22Rv1 (cell line): ENCODE measurements at regions not wholly inside any gene's neighbourhood (a gene's known extent, or its start where the extent isn't known, plus 50 kb on each side); places are given as distances from the start of the nearest gene placed in this dataset.

Experiments used
- H3K27ac ChIP-seq: fragments of 450-650 bp; 2 replicates; pipeline ENCODE4 v1.5.1; 2017
- CTCF ChIP-seq: fragments of 450-650 bp; IDR thresholded peaks from 2 replicates; pipeline ENCODE4 v1.5.1; 2017; ENCODE audit warnings: mild to moderate bottlenecking
- ZFX ChIP-seq: fragments of 450-650 bp; IDR thresholded peaks from 2 replicates; pipeline ENCODE4 v1.6.1; 2017; ENCODE audit warnings: antibody characterized with exemption, borderline replicate concordance

- no peak for TF ChIP-seq ZFX
- no peak for TF ChIP-seq CTCF
Observed at GRCh38 chr7:46744957-46745706, 824.1 kb upstream of the IGFBP3 start.

DNA sequence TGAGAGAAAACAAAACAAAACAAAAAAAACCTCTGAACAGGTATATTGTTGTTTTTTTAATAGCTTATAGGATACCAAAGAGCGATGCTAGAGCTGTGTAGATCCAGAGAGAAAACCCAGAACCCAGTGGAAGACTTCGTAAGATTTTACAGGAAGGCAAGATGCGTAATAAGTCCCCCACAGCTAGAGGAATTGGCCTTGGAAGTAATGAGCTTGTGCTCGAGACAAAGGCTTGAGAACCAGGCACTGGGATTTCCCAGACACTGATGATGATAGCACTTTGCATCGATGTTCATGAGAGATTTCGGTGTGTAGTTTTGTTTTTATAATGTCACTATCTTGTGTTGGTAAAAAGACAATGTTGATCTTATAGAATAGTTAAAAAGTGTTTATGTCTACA is 821.5 kb upstream of the IGFBP3 start:
- H3K27ac ChIP-seq = no peak overlapping the region
- no peak for TF ChIP-seq ZFX
- no peak for TF ChIP-seq CTCF

More at GRCh38 chr7:46744957-46745706, 824.1 kb upstream of the IGFBP3 start:
- no peak overlapping the region for H3K27ac ChIP-seq

GRCh38 chr7:46741938-46742540 is 821.0 kb upstream of the IGFBP3 start:
- TF ChIP-seq CTCF (no peak), ZFX (no peak)
- no peak overlapping the region for H3K27ac ChIP-seq

DNA sequence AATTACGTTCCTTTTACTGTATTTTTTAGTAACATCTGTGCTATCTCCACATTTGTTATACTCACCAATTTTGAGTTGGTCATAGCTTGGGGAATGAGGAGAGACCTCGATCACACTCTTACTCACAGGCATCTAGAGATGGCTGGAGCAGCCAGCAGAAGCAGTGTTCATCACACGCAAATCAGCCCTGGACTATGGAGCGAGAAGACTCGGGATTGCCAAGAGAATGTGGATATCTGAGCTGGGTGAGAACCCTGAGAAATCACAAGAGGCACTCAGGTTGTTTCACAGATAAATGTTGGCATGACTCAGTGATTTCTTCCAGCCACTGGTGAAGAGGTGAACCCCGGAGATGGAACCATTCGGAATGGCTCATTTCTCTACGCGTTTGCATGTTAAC is 820.1 kb upstream of the IGFBP3 start:
- H3K27ac ChIP-seq = no peak overlapping the region

DNA sequence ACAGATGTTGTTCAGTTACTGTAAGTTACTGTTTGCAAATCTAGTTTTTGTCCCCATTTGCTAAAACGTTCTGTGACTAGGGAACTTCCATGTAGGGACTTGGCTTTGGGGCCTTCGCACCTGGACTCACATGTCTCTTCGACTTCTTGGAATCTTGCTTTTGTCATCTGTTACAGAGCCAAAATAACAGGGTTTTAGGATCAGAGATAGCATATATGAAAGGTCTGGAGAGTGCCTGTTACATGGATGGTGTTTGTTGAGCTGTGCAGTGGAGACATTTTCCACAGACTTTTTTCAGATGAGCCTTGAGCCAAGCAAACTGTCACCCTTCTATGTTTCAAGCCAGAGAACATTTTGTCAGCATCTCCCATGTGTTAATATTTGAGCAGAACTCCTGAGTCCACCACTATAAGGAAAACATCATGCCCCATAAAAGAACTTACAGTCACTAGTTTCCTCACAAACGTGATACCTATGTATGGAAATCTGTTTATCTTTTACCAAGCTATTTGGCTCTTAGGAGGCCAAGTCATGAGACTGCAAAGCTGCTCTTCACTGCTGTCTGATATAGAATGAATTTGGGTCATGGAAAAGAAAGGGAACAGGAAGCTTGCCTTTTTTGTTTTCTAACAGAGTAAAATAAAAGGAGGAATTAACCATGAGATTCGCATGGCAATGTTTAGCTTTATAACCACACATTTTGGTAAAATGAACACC is 818.6 kb upstream of the IGFBP3 start:
- TF ChIP-seq CTCF (no peak), ZFX (no peak)

More for the DNA sequence above, 820.1 kb upstream of the IGFBP3 start:
- TF ChIP-seq CTCF = no peak

GRCh38 chr7:46738796-46739195 is 817.7 kb upstream of the IGFBP3 start:
- no peak overlapping the region for H3K27ac ChIP-seq
- no peak for TF ChIP-seq ZFX
- TF ChIP-seq CTCF = no peak

More for the DNA sequence above, 818.6 kb upstream of the IGFBP3 start:
- no peak overlapping the region for H3K27ac ChIP-seq

DNA sequence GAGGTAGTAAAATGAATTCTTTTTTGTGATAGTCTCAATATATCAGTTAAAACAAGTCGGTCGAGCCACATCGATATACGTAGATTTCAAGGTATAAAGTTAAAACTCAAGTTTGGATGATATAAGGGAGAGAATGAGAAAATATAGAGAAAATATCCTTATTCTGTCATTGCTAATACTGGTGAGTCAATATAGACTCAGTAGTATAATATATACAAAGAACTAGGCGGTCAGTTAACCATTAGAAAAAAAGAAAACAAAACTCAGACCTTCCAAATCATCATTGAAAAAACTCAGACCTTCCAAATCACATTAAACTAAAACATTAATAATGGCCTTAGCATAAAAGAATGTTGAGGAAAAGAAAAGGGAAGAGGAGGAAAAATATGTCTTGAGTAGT is 817.1 kb upstream of the IGFBP3 start:
- no peak overlapping the region for H3K27ac ChIP-seq
- TF ChIP-seq ZFX = no peak
- no peak for TF ChIP-seq CTCF
